ENCODE measurements at regions not wholly inside any gene's neighbourhood (a gene's known extent, or its start where the extent isn't known, plus 50 kb on each side); places are given as distances from the start of the nearest gene placed in this dataset.

DNA sequence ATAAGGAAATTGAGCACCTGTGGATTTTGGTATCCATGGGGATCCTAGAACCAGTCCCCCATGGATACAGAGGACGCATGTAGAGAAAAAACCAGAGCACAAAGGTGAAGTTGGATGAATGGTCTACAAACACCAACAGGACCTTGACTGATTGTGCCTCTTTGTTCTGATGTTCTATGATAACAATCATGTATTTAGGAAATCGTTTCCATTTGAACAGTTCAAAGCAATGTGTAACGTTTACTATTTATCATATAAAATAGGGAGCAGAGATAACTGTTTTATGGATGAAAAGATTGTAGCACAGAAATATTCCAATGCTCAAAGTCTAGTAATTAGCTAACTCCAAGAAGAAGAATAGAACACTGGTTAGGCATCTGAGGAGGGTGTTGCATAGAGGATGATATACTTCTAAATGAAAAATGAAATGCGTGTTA is 116.3 kb upstream of the FN1 start:
- TF ChIP-seq POLR2AphosphoS5 (IDR thresholded peaks at IDR 0.05; ENCODE audit: borderline replicate concordance, low read depth, low read length): no peak
- TF ChIP-seq EZH2 (IDR thresholded peaks at IDR 0.05): no peak
- no peak for TF ChIP-seq FOXP2 (optimal IDR thresholded peaks at IDR 0.05; ENCODE audit: control extremely low read depth, extremely low read length, insufficient read depth)
- H3K9ac ChIP-seq (ENCODE audit: insufficient read length): no peak overlapping the region

DNA sequence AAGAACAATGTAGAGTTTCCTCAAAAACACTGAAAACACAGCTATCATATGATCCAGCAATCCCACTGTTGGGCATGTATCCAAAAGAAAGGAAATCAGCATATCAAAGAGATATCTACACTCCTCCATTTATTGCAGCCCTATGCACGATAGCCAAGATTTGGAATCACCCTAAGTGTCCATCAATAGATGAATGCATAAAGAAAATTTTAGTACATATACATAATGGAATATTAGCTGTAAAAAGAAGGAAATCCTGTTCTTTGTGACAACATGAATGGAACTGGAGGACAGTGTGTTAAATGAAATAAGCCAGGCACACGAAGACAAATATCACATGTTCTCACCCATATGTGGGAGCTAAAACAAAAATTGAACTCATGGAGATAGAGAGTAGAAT is 114.5 kb upstream of the FN1 start:
- no peak for DNase-seq (ENCODE audit: low read depth, low spot score)

More for the DNA sequence above, 116.3 kb upstream of the FN1 start:
- no peak overlapping the region for H3K27ac ChIP-seq
- H3K36me3 ChIP-seq (ENCODE audit: insufficient read depth, low read length): no peaks in the 10 kb centered on the region
- H3K9me3 ChIP-seq (ENCODE audit: low read depth, low read length): no peaks in the 10 kb centered on the region
- no peak for DNase-seq (ENCODE audit: low read depth, low spot score)
- no peak overlapping the region for H3K4me3 ChIP-seq

DNA sequence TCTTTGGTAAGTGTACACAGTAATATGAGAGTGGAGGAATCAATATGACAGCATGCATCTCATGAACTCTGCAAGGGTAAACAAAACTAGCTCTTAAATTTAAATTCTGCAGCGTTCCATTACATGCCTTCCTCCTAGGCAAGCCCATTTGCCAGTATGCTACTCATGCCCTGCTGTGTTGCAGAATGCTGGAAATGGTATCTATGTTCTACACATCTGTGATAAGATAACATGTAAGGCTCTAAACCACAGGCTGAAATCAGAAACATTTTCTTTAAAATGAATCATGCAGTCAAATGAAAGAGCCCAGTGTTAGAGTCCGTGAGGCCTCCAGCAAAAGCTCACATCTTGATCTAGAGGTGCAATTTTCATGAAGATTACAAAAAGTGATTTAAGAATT is 112.8 kb upstream of the FN1 start:
- TF ChIP-seq FOXP2 (optimal IDR thresholded peaks at IDR 0.05; ENCODE audit: control extremely low read depth, extremely low read length, insufficient read depth): no peak
- TF ChIP-seq POLR2AphosphoS5 (IDR thresholded peaks at IDR 0.05; ENCODE audit: borderline replicate concordance, low read depth, low read length): no peak
- no peak for TF ChIP-seq EZH2 (IDR thresholded peaks at IDR 0.05)
- Histone ChIP-seq H3K9me3 (ENCODE audit: low read depth, low read length) (no peaks in the 10 kb centered on the region), H3K36me3 (ENCODE audit: insufficient read depth, low read length) (no peaks in the 10 kb centered on the region), H3K9ac (ENCODE audit: insufficient read length) (no peak overlapping the region), H3K4me3 (no peak overlapping the region), H3K27ac (no peak overlapping the region)
- DNase-seq (ENCODE audit: low read depth, low spot score): no peak

More for the DNA sequence above, 114.5 kb upstream of the FN1 start:
- TF ChIP-seq POLR2AphosphoS5 (IDR thresholded peaks at IDR 0.05; ENCODE audit: borderline replicate concordance, low read depth, low read length): no peak
- TF ChIP-seq EZH2 (IDR thresholded peaks at IDR 0.05): no peak
- TF ChIP-seq FOXP2 (optimal IDR thresholded peaks at IDR 0.05; ENCODE audit: control extremely low read depth, extremely low read length, insufficient read depth): no peak
- no peaks in the 10 kb centered on the region for H3K36me3 ChIP-seq (ENCODE audit: insufficient read depth, low read length)
- no peak overlapping the region for H3K9ac ChIP-seq (ENCODE audit: insufficient read length)
- no peaks in the 10 kb centered on the region for H3K9me3 ChIP-seq (ENCODE audit: low read depth, low read length)
- H3K4me3 ChIP-seq: no peak overlapping the region
- H3K27ac ChIP-seq: no peak overlapping the region

DNA sequence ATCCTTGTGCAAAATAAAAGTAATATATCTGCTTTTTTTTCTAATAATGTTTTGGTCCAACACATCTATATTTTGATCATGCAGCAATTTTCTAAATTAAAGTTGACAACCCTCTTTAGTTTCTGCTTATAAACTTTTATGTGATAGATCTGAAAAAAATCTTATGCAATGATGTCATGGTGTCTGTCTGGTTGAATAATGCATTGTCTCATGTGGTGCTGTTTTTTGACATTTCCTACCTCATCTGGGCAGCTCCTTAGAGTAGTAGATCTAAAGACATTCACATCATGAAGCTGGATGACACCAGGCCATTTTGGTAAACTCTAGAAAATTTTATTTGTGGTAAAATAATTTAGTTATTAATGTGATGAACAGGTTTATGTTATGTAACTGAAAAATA is 106.8 kb upstream of the FN1 start:
- H3K9me3 ChIP-seq (ENCODE audit: low read depth, low read length): peaks cover 3% of the 10 kb centered on the region; the same call in 1 of the 2 replicates
- H3K36me3 ChIP-seq (ENCODE audit: insufficient read depth, low read length): peaks cover 4% of the 10 kb centered on the region; the same call in 1 of the 2 replicates
- DNase-seq (ENCODE audit: low read depth, low spot score): no peak
- no peak overlapping the region for H3K4me3 ChIP-seq
- no peak overlapping the region for H3K27ac ChIP-seq
- H3K9ac ChIP-seq (ENCODE audit: insufficient read length): no peak overlapping the region
- TF ChIP-seq FOXP2 (optimal IDR thresholded peaks at IDR 0.05; ENCODE audit: control extremely low read depth, extremely low read length, insufficient read depth): no peak
- no peak for TF ChIP-seq POLR2AphosphoS5 (IDR thresholded peaks at IDR 0.05; ENCODE audit: borderline replicate concordance, low read depth, low read length)
- TF ChIP-seq EZH2 (IDR thresholded peaks at IDR 0.05): no peak

DNA sequence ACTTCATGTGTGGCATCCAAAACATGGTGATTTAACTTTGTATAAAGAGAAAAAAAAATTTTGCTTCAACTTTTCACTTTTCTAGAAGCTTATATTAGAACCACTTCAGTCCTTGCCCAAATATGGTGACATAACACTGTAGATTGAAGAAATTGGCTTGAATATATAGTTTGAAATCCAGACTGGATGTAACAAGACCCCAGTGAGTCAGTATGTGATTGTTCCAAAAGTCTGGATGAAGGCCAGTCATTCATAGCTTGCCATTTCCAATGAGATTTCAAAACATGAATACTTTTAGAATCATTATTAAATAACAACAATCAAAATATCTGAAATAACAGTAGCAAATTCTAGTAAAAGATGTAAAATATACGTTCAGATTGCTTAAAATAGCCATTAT is 104.8 kb upstream of the FN1 start:
- no peak overlapping the region for H3K9ac ChIP-seq (ENCODE audit: insufficient read length)
- peaks cover 4% of the 10 kb centered on the region; the same call in 1 of the 2 replicates for H3K36me3 ChIP-seq (ENCODE audit: insufficient read depth, low read length)
- H3K9me3 ChIP-seq (ENCODE audit: low read depth, low read length): peaks cover 3% of the 10 kb centered on the region; the same call in 1 of the 2 replicates
- H3K27ac ChIP-seq: no peak overlapping the region
- no peak overlapping the region for H3K4me3 ChIP-seq
- DNase-seq (ENCODE audit: low read depth, low spot score): no peak
- TF ChIP-seq POLR2AphosphoS5 (IDR thresholded peaks at IDR 0.05; ENCODE audit: borderline replicate concordance, low read depth, low read length) (no peak), FOXP2 (optimal IDR thresholded peaks at IDR 0.05; ENCODE audit: control extremely low read depth, extremely low read length, insufficient read depth) (no peak), EZH2 (IDR thresholded peaks at IDR 0.05) (no peak)

DNA sequence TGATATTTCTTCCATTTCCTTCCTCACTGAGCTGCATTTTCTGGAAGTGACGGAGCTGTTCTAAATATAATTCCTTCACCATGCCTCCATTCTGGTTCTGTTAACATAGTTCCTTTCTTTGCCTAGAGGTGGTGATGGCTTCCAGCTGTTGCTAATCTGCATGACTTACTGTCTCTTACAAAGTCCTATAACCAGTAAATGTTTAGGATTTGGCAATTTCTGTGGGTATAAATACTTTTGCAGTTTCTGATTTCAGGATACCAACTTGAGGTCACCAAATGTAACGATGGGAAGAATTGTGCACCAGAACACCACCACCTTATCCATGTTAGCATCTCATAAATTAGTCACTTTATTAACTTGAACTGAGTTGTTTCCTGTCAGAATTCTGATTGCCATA is 101.7 kb upstream of the FN1 start:
- peak overlapping the region; percentile 98 for H3K27ac ChIP-seq
- peaks cover 4% of the 10 kb centered on the region; the same call in 1 of the 2 replicates for H3K36me3 ChIP-seq (ENCODE audit: insufficient read depth, low read length)

DNA sequence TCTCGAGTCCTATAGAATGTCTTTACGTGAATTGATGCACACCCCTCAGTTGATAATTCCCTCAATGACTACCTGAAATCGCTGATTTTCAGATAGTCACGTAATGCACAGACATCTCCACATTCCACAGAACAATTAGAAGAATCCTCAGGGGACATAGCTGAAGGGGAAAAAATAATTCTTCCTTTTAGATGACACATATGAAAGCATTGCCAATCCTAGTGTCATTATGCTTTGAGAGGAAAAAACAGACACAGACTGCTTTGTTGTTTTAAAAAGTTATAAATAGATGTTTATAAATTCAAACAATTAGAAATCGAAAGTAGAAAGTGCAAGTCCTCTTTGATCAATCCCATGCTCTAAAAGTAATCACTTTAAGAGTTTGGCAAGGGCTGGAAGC is 100.6 kb upstream of the FN1 start:
- Histone ChIP-seq H3K9me3 (ENCODE audit: low read depth, low read length) (peaks cover 3% of the 10 kb centered on the region; the same call in 1 of the 2 replicates), H3K4me3 (peak overlapping the region; percentile 11; the same call in 1 of the 2 replicates), H3K36me3 (ENCODE audit: insufficient read depth, low read length) (peaks cover 4% of the 10 kb centered on the region; the same call in 1 of the 2 replicates), H3K27ac (peak overlapping the region; percentile 98), H3K9ac (ENCODE audit: insufficient read length) (peak overlapping the region; percentile 5)
- TF ChIP-seq POLR2AphosphoS5 (IDR thresholded peaks at IDR 0.05; ENCODE audit: borderline replicate concordance, low read depth, low read length) (no peak), EZH2 (IDR thresholded peaks at IDR 0.05) (no peak), FOXP2 (optimal IDR thresholded peaks at IDR 0.05; ENCODE audit: control extremely low read depth, extremely low read length, insufficient read depth) (no peak)
- DNase-seq (ENCODE audit: low read depth, low spot score): no peak

More for the DNA sequence above, 101.7 kb upstream of the FN1 start:
- Histone ChIP-seq H3K9ac (ENCODE audit: insufficient read length) (peak overlapping the region; percentile 46), H3K9me3 (ENCODE audit: low read depth, low read length) (peaks cover 3% of the 10 kb centered on the region; the same call in 1 of the 2 replicates), H3K4me3 (peak overlapping the region; percentile 54)
- DNase-seq (ENCODE audit: low read depth, low spot score): peak; percentile 100
- TF ChIP-seq EZH2 (IDR thresholded peaks at IDR 0.05) (no peak), POLR2AphosphoS5 (IDR thresholded peaks at IDR 0.05; ENCODE audit: borderline replicate concordance, low read depth, low read length) (peak; percentile 80; the same call in 1 of the 2 replicates)

DNA sequence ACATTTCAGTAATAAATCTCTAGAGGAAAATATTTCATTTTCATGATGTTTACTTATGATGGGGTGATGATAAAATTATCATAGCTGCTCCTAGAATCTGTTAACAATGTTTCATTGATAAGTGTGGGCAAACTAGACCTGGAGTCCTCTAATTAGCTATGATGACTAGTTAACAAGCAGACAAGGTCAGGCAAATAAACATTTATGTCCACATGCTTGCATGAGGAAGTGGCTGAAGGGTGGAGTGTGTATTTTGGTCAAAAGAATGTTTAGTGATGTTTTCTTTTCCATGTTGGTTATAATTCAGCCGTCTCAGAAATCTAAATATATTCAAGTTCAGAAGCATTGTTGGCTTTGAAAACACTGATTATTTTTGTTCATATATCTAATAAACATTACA is 99.9 kb upstream of the FN1 start:
- Histone ChIP-seq H3K36me3 (ENCODE audit: insufficient read depth, low read length) (peaks cover 4% of the 10 kb centered on the region; the same call in 1 of the 2 replicates), H3K9ac (ENCODE audit: insufficient read length) (peak overlapping the region; percentile 5), H3K4me3 (0 out of 2 replicates have a peak overlapping the region, but pooled peaks have one; percentile 29), H3K27ac (peak overlapping the region; percentile 98), H3K9me3 (ENCODE audit: low read depth, low read length) (peaks cover 3% of the 10 kb centered on the region; the same call in 1 of the 2 replicates)
- no peak for DNase-seq (ENCODE audit: low read depth, low spot score)
- TF ChIP-seq EZH2 (IDR thresholded peaks at IDR 0.05) (no peak), POLR2AphosphoS5 (IDR thresholded peaks at IDR 0.05; ENCODE audit: borderline replicate concordance, low read depth, low read length) (no peak), FOXP2 (optimal IDR thresholded peaks at IDR 0.05; ENCODE audit: control extremely low read depth, extremely low read length, insufficient read depth) (no peak)
